ENCODE measurements at regions not wholly inside any gene's neighbourhood (a gene's known extent, or its start where the extent isn't known, plus 50 kb on each side); places are given as distances from the start of the nearest gene placed in this dataset.

GRCh38 chr1:190762325-190762724 is 284.7 kb upstream of the BRINP3 start:
- TF ChIP-seq EZH2 (IDR thresholded peaks at IDR 0.05; ENCODE audit: low read length), result no peak
- TF ChIP-seq, protein P1, sequence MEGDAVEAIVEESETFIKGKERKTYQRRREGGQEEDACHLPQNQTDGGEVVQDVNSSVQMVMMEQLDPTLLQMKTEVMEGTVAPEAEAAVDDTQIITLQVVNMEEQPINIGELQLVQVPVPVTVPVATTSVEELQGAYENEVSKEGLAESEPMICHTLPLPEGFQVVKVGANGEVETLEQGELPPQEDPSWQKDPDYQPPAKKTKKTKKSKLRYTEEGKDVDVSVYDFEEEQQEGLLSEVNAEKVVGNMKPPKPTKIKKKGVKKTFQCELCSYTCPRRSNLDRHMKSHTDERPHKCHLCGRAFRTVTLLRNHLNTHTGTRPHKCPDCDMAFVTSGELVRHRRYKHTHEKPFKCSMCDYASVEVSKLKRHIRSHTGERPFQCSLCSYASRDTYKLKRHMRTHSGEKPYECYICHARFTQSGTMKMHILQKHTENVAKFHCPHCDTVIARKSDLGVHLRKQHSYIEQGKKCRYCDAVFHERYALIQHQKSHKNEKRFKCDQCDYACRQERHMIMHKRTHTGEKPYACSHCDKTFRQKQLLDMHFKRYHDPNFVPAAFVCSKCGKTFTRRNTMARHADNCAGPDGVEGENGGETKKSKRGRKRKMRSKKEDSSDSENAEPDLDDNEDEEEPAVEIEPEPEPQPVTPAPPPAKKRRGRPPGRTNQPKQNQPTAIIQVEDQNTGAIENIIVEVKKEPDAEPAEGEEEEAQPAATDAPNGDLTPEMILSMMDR (optimal IDR thresholded peaks at IDR 0.05 in 1 of 3, IDR thresholded peaks at IDR 0.05 in 1 of 3, conservative IDR thresholded peaks at IDR 0.05 in 1 of 3; ENCODE audit: extremely low read depth in 1 of 3, insufficient read depth in 2 of 3, low read length in 3 of 3), result no peak

All from keratinocyte (primary cell).